G401 (cell line): ENCODE measurements at regions not wholly inside any gene's neighbourhood (a gene's known extent, or its start where the extent isn't known, plus 50 kb on each side); places are given as distances from the start of the nearest gene placed in this dataset.
"Not testable (repeated sequence)": the region's sequence is repeated elsewhere in the genome, so short reads cannot be mapped to it uniquely, and the experiment has no call there.

Experiments
- DNase-seq: peaks from one replicate; pipeline ENCODE4 v3.0.0-alpha.2; 2015; ENCODE audit warnings: low spot score
- in situ Hi-C: cut with HindIII; loops from 2 replicates; pipeline ENCODE4 v1.10.0; 2016; ENCODE audit warnings: low sequenced_read_pairs, mixed read lengths

GRCh38 chr5:143601917-143602333 is 198.4 kb upstream of the NR3C1 start:
- no peak for DNase-seq
- in situ Hi-C loops, result no loop called here

- in situ Hi-C loops, result no loop called here
- no peak for DNase-seq
Measured at GRCh38 chr5:143601357-143601756, 197.9 kb upstream of the NR3C1 start.

GRCh38 chr5:143600396-143601075 is 197.1 kb upstream of the NR3C1 start:
- in situ Hi-C loops, result no loop called here
- no peak for DNase-seq

GRCh38 chr5:143599474-143599873 is 196.0 kb upstream of the NR3C1 start:
- in situ Hi-C loops, result no loop called here
- no peak for DNase-seq

GRCh38 chr5:143596824-143597223 is 193.3 kb upstream of the NR3C1 start:
- in situ Hi-C loops, result no loop called here
- DNase-seq, result no peak

- DNase-seq, result peak; percentile 7
- in situ Hi-C loops, result no loop called here
Measured at GRCh38 chr5:143594902-143595818, 191.7 kb upstream of the NR3C1 start.

- DNase-seq, result no peak
- in situ Hi-C loops, result no loop called here
Measured at GRCh38 chr5:143593723-143594122, 190.2 kb upstream of the NR3C1 start.

GRCh38 chr5:143592648-143593047 is 189.2 kb upstream of the NR3C1 start:
- in situ Hi-C loops, result no loop called here
- peak; percentile 23 for DNase-seq

- no peak for DNase-seq
- in situ Hi-C loops, result no loop called here
Measured at GRCh38 chr5:143588933-143589662, 185.6 kb upstream of the NR3C1 start.

GRCh38 chr5:143588121-143588520 is 184.6 kb upstream of the NR3C1 start:
- DNase-seq, in situ Hi-C loops: not testable (repeated sequence)

GRCh38 chr5:143586781-143587362 is 183.4 kb upstream of the NR3C1 start:
- no peak for DNase-seq
- in situ Hi-C loops, result no loop called here

GRCh38 chr5:143585970-143586369 is 182.5 kb upstream of the NR3C1 start:
- in situ Hi-C loops, result no loop called here
- no peak for DNase-seq

GRCh38 chr5:143583409-143583808 is 179.9 kb upstream of the NR3C1 start:
- in situ Hi-C loops, result no loop called here

GRCh38 chr5:143582869-143583268 is 179.4 kb upstream of the NR3C1 start:
- no peak for DNase-seq
- in situ Hi-C loops, result no loop called here

More at GRCh38 chr5:143583409-143583808, 179.9 kb upstream of the NR3C1 start:
- no peak for DNase-seq

GRCh38 chr5:143582176-143582575 is 178.7 kb upstream of the NR3C1 start:
- in situ Hi-C loops, result no loop called here
- no peak for DNase-seq

- in situ Hi-C loops, result no loop called here
- DNase-seq, result no peak
Measured at GRCh38 chr5:143581649-143582048, 178.2 kb upstream of the NR3C1 start.

- DNase-seq, result no peak
- in situ Hi-C loops, result no loop called here
Measured at GRCh38 chr5:143581147-143581546, 177.7 kb upstream of the NR3C1 start.

- DNase-seq, result no peak
- in situ Hi-C loops, result no loop called here
Measured at GRCh38 chr5:143576711-143577484, 173.4 kb upstream of the NR3C1 start.

GRCh38 chr5:143575286-143575685 is 171.8 kb upstream of the NR3C1 start:
- in situ Hi-C loops, result no loop called here
- DNase-seq, result no peak
